OCI-LY7 (cell line): ENCODE measurements at regions not wholly inside any gene's neighbourhood (a gene's known extent, or its start where the extent isn't known, plus 50 kb on each side); places are given as distances from the start of the nearest gene placed in this dataset.

Experiments
- BruUV-seq: library from RNA; stranded (reverse); fragments of 400-500 nt; replicated peaks from 2 replicates; lab custom pipeline; 2021; lab: Mats Ljungman, UMichigan
- CTCF ChIA-PET: fragments of 300-600 bp; sonication (Branson Sonifier 250); formaldehyde crosslinking; loops from one replicate; lab custom pipeline; 2022; ENCODE audit warnings: antibody characterized with exemption; ENCODE audit not compliant: unreplicated experiment; lab: Charles Lee
- POLR2A ChIA-PET: fragments of 300-600 bp; sonication (Branson Sonifier 250); formaldehyde crosslinking; loops from one replicate; lab custom pipeline; 2022; ENCODE audit warnings: antibody characterized with exemption; lab: Charles Lee
- DNase-seq: peaks from one replicate; pipeline ENCODE4 v3.0.0-alpha.2; 2015; ENCODE audit warnings: low spot score
- H2AFZ ChIP-seq: fragments of 200-600 bp; sonication (generic), shearing (Covaris generic); 2 replicates; pipeline ENCODE4 v1.6.1; 2014; ENCODE audit warnings: mild to moderate bottlenecking, antibody characterized with exemption, low read length, moderate library complexity
- H3K27ac ChIP-seq: fragments of 200-600 bp; sonication (generic); 2 replicates; pipeline ENCODE4 v1.5.1; 2014; ENCODE audit warnings: mixed run types, low read depth, mild to moderate bottlenecking, moderate library complexity, low read length, inconsistent platforms; ENCODE audit not compliant: poor library complexity, severe bottlenecking
- H3K36me3 ChIP-seq: fragments of 200-600 bp; sonication (generic); 2 replicates; pipeline ENCODE4 v1.6.1; 2014; ENCODE audit warnings: mild to moderate bottlenecking, antibody characterized with exemption, low read length, moderate library complexity, mixed read lengths; ENCODE audit not compliant: insufficient read depth
- H3K4me1 ChIP-seq: fragments of 200-600 bp; sonication (generic); 2 replicates; pipeline ENCODE4 v1.5.1; 2014; ENCODE audit warnings: mild to moderate bottlenecking, low read length; ENCODE audit not compliant: insufficient read depth, poor library complexity, severe bottlenecking
- H3K4me2 ChIP-seq: fragments of 200-600 bp; sonication (generic); 2 replicates; pipeline ENCODE4 v1.6.1; 2014; ENCODE audit warnings: mild to moderate bottlenecking, low read length
- H3K4me3 ChIP-seq: fragments of 200-600 bp; sonication (generic); 2 replicates; pipeline ENCODE4 v1.5.1; 2014; ENCODE audit warnings: mild to moderate bottlenecking, low read depth, low read length; ENCODE audit not compliant: poor library complexity, severe bottlenecking
- H3K79me2 ChIP-seq: fragments of 200-600 bp; sonication (generic); 2 replicates; pipeline ENCODE4 v1.6.1; 2016; ENCODE audit warnings: low read depth, mild to moderate bottlenecking, low read length, moderate library complexity, mixed read lengths; ENCODE audit not compliant: insufficient read depth
- H3K9me2 ChIP-seq: fragments of 200-600 bp; sonication (generic); 2 replicates; pipeline ENCODE4 v1.6.1; 2016; ENCODE audit warnings: mild to moderate bottlenecking, low read length, mixed read lengths; ENCODE audit not compliant: insufficient read depth
- H3K9me3 ChIP-seq: fragments of 200-600 bp; sonication (generic); 2 replicates; pipeline ENCODE4 v1.6.1; 2014; ENCODE audit warnings: mild to moderate bottlenecking, mixed run types, low read length, mixed read lengths
- H4K20me1 ChIP-seq: fragments of 200-600 bp; sonication (generic); 2 replicates; pipeline ENCODE4 v1.6.1; 2014; ENCODE audit warnings: mild to moderate bottlenecking, antibody characterized with exemption, low read length, moderate library complexity, mixed read lengths; ENCODE audit not compliant: insufficient read depth
- CTCF ChIP-seq: fragments of 200-600 bp; sonication (generic); conservative IDR thresholded peaks from 2 replicates; pipeline ENCODE4 v1.5.1; 2014; ENCODE audit warnings: mild to moderate bottlenecking, antibody characterized with exemption, low read length, moderate library complexity, mixed read lengths
- EZH2phosphoT487 ChIP-seq: fragments of 200-600 bp; sonication (generic); IDR thresholded peaks from 2 replicates; pipeline ENCODE4 v1.6.1; 2018; ENCODE audit warnings: low read depth, borderline replicate concordance, mild to moderate bottlenecking, mixed run types, antibody characterized with exemption, low read length, moderate library complexity, mixed read lengths
- intact Hi-C: fragments of 100-400 bp; cut with micrococcal nuclease; formaldehyde crosslinking; loops from one replicate; pipeline ENCODE4 v1.10.0; 2022; ENCODE audit not compliant: unreplicated experiment

GRCh38 chr6:22833191-22833590 is 263.8 kb downstream of the HDGFL1 start:
- TF ChIP-seq CTCF (no peak), EZH2phosphoT487 (no peak)
- Histone ChIP-seq H3K4me1 (no peaks in the 10 kb centered on the region), H3K4me2 (no peak overlapping the region), H3K79me2 (no peaks in the 10 kb centered on the region), H3K9me3 (no peaks in the 10 kb centered on the region), H3K36me3 (no peaks in the 10 kb centered on the region), H4K20me1 (no peaks in the 10 kb centered on the region), H2AFZ (no peak overlapping the region), H3K27ac (no peak overlapping the region), H3K4me3 (no peak overlapping the region), H3K9me2 (no peaks in the 10 kb centered on the region)
- CTCF ChIA-PET, result interaction anchor here (0.6 kb wide), 1 partner anchor 1042 kb away, joined by 3 read pairs; no protein-coding TSS in a partner anchor
- POLR2A ChIA-PET, result no interaction called here
- intact Hi-C loops, result no loop called here
- no peak for DNase-seq
- no TSS peak for BruUV-seq

- no peak for DNase-seq
- Histone ChIP-seq H3K4me1 (no peaks in the 10 kb centered on the region), H4K20me1 (no peaks in the 10 kb centered on the region), H3K4me3 (no peak overlapping the region), H3K9me3 (0 out of 2 replicates have a peak, but pooled peaks cover 4% of the 10 kb centered on the region), H3K4me2 (no peak overlapping the region), H3K36me3 (no peaks in the 10 kb centered on the region), H3K79me2 (no peaks in the 10 kb centered on the region), H2AFZ (no peak overlapping the region), H3K27ac (no peak overlapping the region), H3K9me2 (no peaks in the 10 kb centered on the region)
- no TSS peak for BruUV-seq
- ChIA-PET POLR2A (interaction anchor here (1.2 kb wide), 1 partner anchor 17 kb away, joined by 4 read pairs; no protein-coding TSS in a partner anchor), CTCF (no interaction called here)
- intact Hi-C loops, result no loop called here
- TF ChIP-seq EZH2phosphoT487 (no peak), CTCF (no peak)
These were observed 269.0 kb downstream of the HDGFL1 start for GRCh38 chr6:22838345-22838744.

GRCh38 chr6:22845467-22845866 is 276.1 kb downstream of the HDGFL1 start:
- no TSS peak for BruUV-seq
- Histone ChIP-seq H3K9me2 (no peaks in the 10 kb centered on the region), H3K79me2 (no peaks in the 10 kb centered on the region), H2AFZ (no peak overlapping the region), H3K4me1 (no peaks in the 10 kb centered on the region), H4K20me1 (no peaks in the 10 kb centered on the region), H3K4me2 (no peak overlapping the region), H3K27ac (no peak overlapping the region), H3K36me3 (no peaks in the 10 kb centered on the region), H3K9me3 (no peaks in the 10 kb centered on the region), H3K4me3 (no peak overlapping the region)
- no peak for TF ChIP-seq EZH2phosphoT487
- TF ChIP-seq CTCF, result no peak
- ChIA-PET CTCF (no interaction called here), POLR2A (no interaction called here)
- intact Hi-C loops, result no loop called here
- DNase-seq, result no peak
